DOHH2 (cell line): ENCODE measurements at regions not wholly inside any gene's neighbourhood (a gene's known extent, or its start where the extent isn't known, plus 50 kb on each side); places are given as distances from the start of the nearest gene placed in this dataset.

ENCODE experiments used
- H3F3A ChIP-seq: fragments of 200-600 bp; sonication (generic), shearing (Covaris generic); 2 replicates; pipeline ENCODE4 v1.6.0; 2016; ENCODE audit warnings: antibody characterized with exemption, mild to moderate bottlenecking; ENCODE audit not compliant: control insufficient read depth, insufficient read depth
- H3K27ac ChIP-seq: fragments of 200-600 bp; sonication (generic); 2 replicates; pipeline ENCODE4 v1.5.1; 2014; ENCODE audit warnings: low read depth, mild to moderate bottlenecking, low read length, moderate library complexity
- H3K27me3 ChIP-seq: fragments of 200-600 bp; sonication (generic); 2 replicates; pipeline ENCODE4 v1.6.1; 2014; ENCODE audit warnings: mild to moderate bottlenecking, low read length, mixed read lengths; ENCODE audit not compliant: control insufficient read depth
- H3K36me3 ChIP-seq: fragments of 200-600 bp; sonication (generic); 2 replicates; pipeline ENCODE4 v1.6.1; 2014; ENCODE audit warnings: mild to moderate bottlenecking, low read length, moderate library complexity, mixed read lengths; ENCODE audit not compliant: control insufficient read depth
- H3K4me1 ChIP-seq: fragments of 200-600 bp; sonication (generic); 2 replicates; pipeline ENCODE4 v1.6.1; 2014; ENCODE audit warnings: mild to moderate bottlenecking, low read length, mixed read lengths; ENCODE audit not compliant: control insufficient read depth
- H3K4me2 ChIP-seq: fragments of 200-600 bp; sonication (generic); 2 replicates; pipeline ENCODE4 v1.6.0; 2014; ENCODE audit warnings: mild to moderate bottlenecking, low read length, moderate library complexity
- H3K4me3 ChIP-seq: fragments of 200-600 bp; sonication (generic); 2 replicates; pipeline ENCODE4 v1.5.1; 2014; ENCODE audit warnings: mild to moderate bottlenecking, low read length, mixed read lengths
- H3K79me2 ChIP-seq: fragments of 200-600 bp; sonication (generic); 2 replicates; pipeline ENCODE4 v1.6.1; 2014; ENCODE audit warnings: mild to moderate bottlenecking, low read length, mixed read lengths; ENCODE audit not compliant: control insufficient read depth
- H3K9me2 ChIP-seq: fragments of 200-600 bp; sonication (generic); replicated peaks from 2 replicates; pipeline ENCODE4 v1.6.1; 2014; ENCODE audit warnings: mild to moderate bottlenecking, low read length, mixed read lengths; ENCODE audit not compliant: control insufficient read depth
- H3K9me3 ChIP-seq: fragments of 200-600 bp; sonication (generic); 2 replicates; pipeline ENCODE4 v1.6.1; 2014; ENCODE audit warnings: antibody characterized with exemption, low read length, mixed read lengths; ENCODE audit not compliant: control insufficient read depth, insufficient read depth
- H4K20me1 ChIP-seq: fragments of 200-600 bp; sonication (generic); 2 replicates; pipeline ENCODE4 v1.6.0; 2014; ENCODE audit warnings: low read depth, mild to moderate bottlenecking, antibody characterized with exemption, low read length, moderate library complexity; ENCODE audit not compliant: control insufficient read depth, insufficient read depth
- CTCF ChIP-seq: fragments of 200-600 bp; sonication (generic); IDR thresholded peaks from one replicate; pipeline ENCODE4 v1.5.1; 2014; ENCODE audit warnings: antibody characterized with exemption, mild to moderate bottlenecking, low read depth, low read length; ENCODE audit not compliant: poor library complexity, severe bottlenecking
- EZH2phosphoT487 ChIP-seq: fragments of 200-600 bp; sonication (generic); IDR thresholded peaks from 2 replicates; pipeline ENCODE4 v1.6.1; 2017; ENCODE audit warnings: borderline replicate concordance, mild to moderate bottlenecking, antibody characterized with exemption, low read length, moderate library complexity, mixed read lengths

DNA sequence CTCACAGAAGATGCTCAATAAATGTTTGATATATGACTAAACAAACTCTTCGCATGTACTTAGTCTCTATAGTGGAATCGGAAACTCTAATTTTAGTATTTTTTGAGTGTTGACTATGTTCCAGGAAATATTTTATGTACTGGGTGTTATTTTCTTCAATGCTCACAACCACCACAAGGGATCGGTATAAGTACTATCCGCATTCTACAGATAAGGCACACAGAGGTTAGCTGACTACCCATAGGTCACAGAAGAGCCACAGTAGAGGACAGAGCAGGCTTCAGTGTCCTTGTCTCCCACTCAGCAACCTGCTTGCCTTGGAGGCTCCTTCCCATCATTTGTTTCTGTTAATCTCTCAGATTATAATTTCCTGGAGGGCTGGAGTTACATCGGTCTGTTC, 451.3 kb downstream of the OMA1 start:
- no peak for TF ChIP-seq CTCF
- TF ChIP-seq EZH2phosphoT487: no peak
- no peaks in the 10 kb centered on the region for H3K9me3 ChIP-seq

GRCh38 chr1:58094221-58094620, 452.3 kb downstream of the OMA1 start:
- no peaks in the 10 kb centered on the region for H4K20me1 ChIP-seq
- no peaks in the 10 kb centered on the region for H3F3A ChIP-seq
- no peak overlapping the region for H3K4me3 ChIP-seq
- no peaks in the 10 kb centered on the region for H3K4me1 ChIP-seq
- no peaks in the 10 kb centered on the region for H3K9me3 ChIP-seq
- H3K79me2 ChIP-seq: no peaks in the 10 kb centered on the region
- H3K27ac ChIP-seq: no peak overlapping the region
- TF ChIP-seq CTCF (no peak), EZH2phosphoT487 (no peak)
- no peaks in the 10 kb centered on the region for H3K27me3 ChIP-seq
- H3K4me2 ChIP-seq: no peak overlapping the region
- H3K36me3 ChIP-seq: no peaks in the 10 kb centered on the region
- no peaks in the 10 kb centered on the region for H3K9me2 ChIP-seq

More for the DNA sequence above, 451.3 kb downstream of the OMA1 start:
- no peaks in the 10 kb centered on the region for H3K9me2 ChIP-seq
- H3K79me2 ChIP-seq: no peaks in the 10 kb centered on the region
- H3K4me3 ChIP-seq: no peak overlapping the region
- H3K4me1 ChIP-seq: no peaks in the 10 kb centered on the region
- H3K4me2 ChIP-seq: no peak overlapping the region
- no peaks in the 10 kb centered on the region for H4K20me1 ChIP-seq
- H3K27ac ChIP-seq: no peak overlapping the region
- no peaks in the 10 kb centered on the region for H3K27me3 ChIP-seq
- no peaks in the 10 kb centered on the region for H3K36me3 ChIP-seq
- no peaks in the 10 kb centered on the region for H3F3A ChIP-seq

DNA sequence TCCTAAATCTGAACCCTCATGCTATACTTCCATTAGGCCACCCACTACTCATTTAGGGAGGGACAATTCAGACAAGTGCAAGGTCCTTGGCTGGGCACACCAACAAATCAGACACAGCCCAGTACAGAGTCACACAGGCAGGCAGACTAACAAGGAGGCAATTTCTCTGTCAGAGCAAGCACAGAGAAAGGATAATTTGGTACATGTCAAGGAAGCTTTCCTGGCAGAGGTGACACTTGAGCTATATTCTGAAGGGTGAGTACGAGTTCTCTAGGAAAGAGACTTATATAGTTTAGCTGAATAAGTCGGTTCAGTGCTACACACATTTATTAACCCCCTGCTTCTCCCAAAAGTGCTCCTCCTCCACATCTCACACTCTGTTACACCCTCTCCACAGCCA, 455.9 kb downstream of the OMA1 start:
- Histone ChIP-seq H3F3A (no peaks in the 10 kb centered on the region), H3K4me3 (no peak overlapping the region), H3K4me2 (no peak overlapping the region), H3K9me2 (no peaks in the 10 kb centered on the region), H3K27me3 (no peaks in the 10 kb centered on the region), H3K4me1 (no peaks in the 10 kb centered on the region), H3K27ac (no peak overlapping the region), H4K20me1 (no peaks in the 10 kb centered on the region), H3K9me3 (no peaks in the 10 kb centered on the region), H3K79me2 (no peaks in the 10 kb centered on the region), H3K36me3 (no peaks in the 10 kb centered on the region)
- TF ChIP-seq CTCF (no peak), EZH2phosphoT487 (no peak)
